Chondrocyte (in vitro differentiated cells): ENCODE measurements at regions not wholly inside any gene's neighbourhood (a gene's known extent, or its start where the extent isn't known, plus 50 kb on each side); places are given as distances from the start of the nearest gene placed in this dataset.
A peak's percentile ranks its signal among the peaks of the same experiment; 100 is the strongest.

ENCODE experiments used
- DNase-seq: peaks from one replicate; pipeline ENCODE4 v3.0.0; 2021; ENCODE audit warnings: mixed read lengths, low spot score
- H3K27ac Mint-ChIP-seq: one replicate; pipeline ENCODE4 v1.8.0; 2021; ENCODE audit warnings: mild to moderate bottlenecking, moderate library complexity, mixed read lengths; ENCODE audit not compliant: unreplicated experiment
- H3K27me3 Mint-ChIP-seq: 2 replicates; pipeline ENCODE4 v1.8.0; 2021; ENCODE audit warnings: low read depth, mixed read lengths
- H3K36me3 Mint-ChIP-seq: 2 replicates; pipeline ENCODE4 v1.8.0; 2021; ENCODE audit warnings: low read depth, mixed read lengths
- H3K4me1 Mint-ChIP-seq: 2 replicates; pipeline ENCODE4 v1.8.0; 2021; ENCODE audit warnings: low read depth, mild to moderate bottlenecking, mixed read lengths
- H3K4me3 Mint-ChIP-seq: one replicate; pipeline ENCODE4 v1.8.0; 2021; ENCODE audit warnings: mild to moderate bottlenecking, moderate library complexity, mixed read lengths; ENCODE audit not compliant: unreplicated experiment
- H3K9me3 Mint-ChIP-seq: 2 replicates; pipeline ENCODE4 v1.8.0; 2021; ENCODE audit warnings: low read depth, mixed read lengths
- CTCF ChIP-seq: fragments of 200-600 bp; sonication (generic); IDR thresholded peaks from 2 replicates; pipeline ENCODE4 v1.5.0; 2021; ENCODE audit warnings: antibody characterized with exemption, mild to moderate bottlenecking, moderate library complexity

GRCh38 chr15:36172955-36173354 lies 406.5 kb upstream of the CDIN1 start:
- no peak overlapping the region for H3K4me3 Mint-ChIP-seq
- peaks cover 46% of the 10 kb centered on the region for H3K4me1 Mint-ChIP-seq
- no peaks in the 10 kb centered on the region for H3K27me3 Mint-ChIP-seq
- H3K36me3 Mint-ChIP-seq, result no peaks in the 10 kb centered on the region
- H3K9me3 Mint-ChIP-seq, result no peaks in the 10 kb centered on the region
- DNase-seq, result no peak
- TF ChIP-seq CTCF, result no peak
- no peak overlapping the region for H3K27ac Mint-ChIP-seq

- no peaks in the 10 kb centered on the region for H3K9me3 Mint-ChIP-seq
- H3K4me1 Mint-ChIP-seq, result peaks cover 52% of the 10 kb centered on the region
- DNase-seq, result no peak
- H3K27me3 Mint-ChIP-seq, result no peaks in the 10 kb centered on the region
- H3K36me3 Mint-ChIP-seq, result no peaks in the 10 kb centered on the region
- H3K27ac Mint-ChIP-seq, result peak overlapping the region; percentile 79
- H3K4me3 Mint-ChIP-seq, result no peak overlapping the region
- TF ChIP-seq CTCF, result no peak
These were observed 404.2 kb upstream of the CDIN1 start for GRCh38 chr15:36175186-36175740.

GRCh38 chr15:36175741-36176291 lies 403.6 kb upstream of the CDIN1 start:
- no peak for DNase-seq
- H3K4me1 Mint-ChIP-seq, result peaks cover 52% of the 10 kb centered on the region
- H3K9me3 Mint-ChIP-seq, result no peaks in the 10 kb centered on the region
- no peaks in the 10 kb centered on the region for H3K36me3 Mint-ChIP-seq
- no peaks in the 10 kb centered on the region for H3K27me3 Mint-ChIP-seq
- TF ChIP-seq CTCF, result no peak
- no peak overlapping the region for H3K4me3 Mint-ChIP-seq
- peak overlapping the region; percentile 79 for H3K27ac Mint-ChIP-seq

GRCh38 chr15:36177590-36178302 lies 401.7 kb upstream of the CDIN1 start:
- H3K27me3 Mint-ChIP-seq, result no peaks in the 10 kb centered on the region
- H3K4me3 Mint-ChIP-seq, result no peak overlapping the region
- H3K9me3 Mint-ChIP-seq, result no peaks in the 10 kb centered on the region
- no peak for DNase-seq
- H3K36me3 Mint-ChIP-seq, result no peaks in the 10 kb centered on the region
- no peak for TF ChIP-seq CTCF
- H3K4me1 Mint-ChIP-seq, result peaks cover 51% of the 10 kb centered on the region
- no peak overlapping the region for H3K27ac Mint-ChIP-seq

- no peaks in the 10 kb centered on the region for H3K27me3 Mint-ChIP-seq
- no peak overlapping the region for H3K27ac Mint-ChIP-seq
- no peaks in the 10 kb centered on the region for H3K9me3 Mint-ChIP-seq
- no peaks in the 10 kb centered on the region for H3K36me3 Mint-ChIP-seq
- peaks cover 45% of the 10 kb centered on the region for H3K4me1 Mint-ChIP-seq
- H3K4me3 Mint-ChIP-seq, result no peak overlapping the region
- no peak for TF ChIP-seq CTCF
- no peak for DNase-seq
These were observed 401.2 kb upstream of the CDIN1 start for GRCh38 chr15:36178303-36178633.
